GM12874 (cell line): ENCODE measurements at regions not wholly inside any gene's neighbourhood (a gene's known extent, or its start where the extent isn't known, plus 50 kb on each side); places are given as distances from the start of the nearest gene placed in this dataset.

Experiments
- CTCF ChIP-seq: IDR thresholded peaks from 2 replicates; pipeline ENCODE4 v1.5.1; 2011; ENCODE audit warnings: low read depth, mild to moderate bottlenecking, control low read depth, low read length, moderate library complexity; ENCODE audit not compliant: insufficient read depth

DNA sequence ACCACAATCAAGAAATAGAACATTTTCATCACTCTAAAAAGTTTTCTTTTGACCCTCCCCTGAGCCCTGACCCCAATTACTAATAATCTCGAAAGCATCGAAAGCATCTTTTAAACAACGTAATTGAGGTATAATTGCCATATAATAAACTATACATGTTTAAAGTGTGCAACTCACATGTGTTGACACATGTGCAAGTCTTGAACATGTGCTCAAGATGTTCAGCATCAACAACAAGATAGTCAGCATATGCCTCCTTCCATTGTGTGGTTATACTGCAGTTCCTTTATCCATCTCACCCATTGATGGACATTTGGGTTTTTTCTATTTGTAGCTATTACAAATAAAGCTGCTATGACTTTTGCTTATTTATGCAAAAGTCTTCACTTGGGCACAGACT is 90.7 kb downstream of the RIPK4 start:
- no peak for TF ChIP-seq CTCF

GRCh38 chr21:41675574-41675973 is 91.3 kb downstream of the RIPK4 start:
- no peak for TF ChIP-seq CTCF

GRCh38 chr21:41674402-41674801 is 92.5 kb downstream of the RIPK4 start:
- no peak for TF ChIP-seq CTCF

GRCh38 chr21:41673596-41674335 is 93.1 kb downstream of the RIPK4 start:
- no peak for TF ChIP-seq CTCF

- TF ChIP-seq CTCF, result no peak
Measured at GRCh38 chr21:41673071-41673470, 93.8 kb downstream of the RIPK4 start.

- no peak for TF ChIP-seq CTCF
Measured at GRCh38 chr21:41672543-41672915, 94.3 kb downstream of the RIPK4 start.

GRCh38 chr21:41671859-41672542 is 94.9 kb downstream of the RIPK4 start:
- TF ChIP-seq CTCF, result no peak
